KMS-11 (cell line): ENCODE measurements at regions not wholly inside any gene's neighbourhood (a gene's known extent, or its start where the extent isn't known, plus 50 kb on each side); places are given as distances from the start of the nearest gene placed in this dataset.

ENCODE experiments used
- H2AFZ ChIP-seq: fragments of 200-600 bp; sonication (generic); 2 replicates; pipeline ENCODE4 v1.6.1; 2016; ENCODE audit warnings: antibody characterized with exemption, mixed run types, low read depth
- H3K27ac ChIP-seq: fragments of 200-600 bp; sonication (generic); 2 replicates; pipeline ENCODE4 v1.6.1; 2016; ENCODE audit warnings: mild to moderate bottlenecking, mixed run types
- H3K27me3 ChIP-seq: fragments of 200-600 bp; sonication (generic); 2 replicates; pipeline ENCODE4 v1.6.1; 2017; ENCODE audit warnings: mild to moderate bottlenecking, low read depth, mixed run types, moderate library complexity; ENCODE audit not compliant: insufficient read depth
- H3K36me3 ChIP-seq: fragments of 200-600 bp; sonication (generic); 2 replicates; pipeline ENCODE4 v1.6.1; 2017; ENCODE audit warnings: mild to moderate bottlenecking, mixed run types; ENCODE audit not compliant: insufficient read depth
- H3K4me1 ChIP-seq: fragments of 200-600 bp; sonication (generic); 2 replicates; pipeline ENCODE4 v1.6.1; 2016; ENCODE audit warnings: mild to moderate bottlenecking, low read depth, mixed run types; ENCODE audit not compliant: poor library complexity, severe bottlenecking
- H3K4me2 ChIP-seq: fragments of 200-600 bp; sonication (generic); 2 replicates; pipeline ENCODE4 v1.7.0; 2016; ENCODE audit warnings: mild to moderate bottlenecking, mixed run types
- H3K4me3 ChIP-seq: fragments of 200-600 bp; sonication (generic); IDR thresholded peaks from 2 replicates; pipeline ENCODE4 v1.6.1; 2017; ENCODE audit warnings: low read depth, low read length, mixed read lengths; ENCODE audit not compliant: insufficient read depth
- H3K79me2 ChIP-seq: fragments of 200-600 bp; sonication (generic); 2 replicates; pipeline ENCODE4 v1.6.1; 2016; ENCODE audit warnings: low read depth, mixed run types; ENCODE audit not compliant: insufficient read depth
- H3K9ac ChIP-seq: fragments of 200-600 bp; sonication (generic); 2 replicates; pipeline ENCODE4 v1.6.1; 2016; ENCODE audit warnings: mild to moderate bottlenecking, mixed run types
- H4K20me1 ChIP-seq: fragments of 200-600 bp; sonication (generic); 2 replicates; pipeline ENCODE4 v1.6.1; 2016; ENCODE audit warnings: mild to moderate bottlenecking, mixed run types; ENCODE audit not compliant: insufficient read depth
- CTCF ChIP-seq: fragments of 200-600 bp; sonication (generic); conservative IDR thresholded peaks from 2 replicates; pipeline ENCODE4 v1.6.1; 2017; ENCODE audit warnings: low read depth, mild to moderate bottlenecking, antibody characterized with exemption, low read length, moderate library complexity, mixed read lengths

- H3K27ac ChIP-seq, result no peak overlapping the region
- no peaks in the 10 kb centered on the region for H3K36me3 ChIP-seq
- H3K79me2 ChIP-seq, result no peaks in the 10 kb centered on the region
- no peaks in the 10 kb centered on the region for H4K20me1 ChIP-seq
- no peak overlapping the region for H3K4me3 ChIP-seq
- TF ChIP-seq CTCF, result no peak
- H3K27me3 ChIP-seq, result no peaks in the 10 kb centered on the region
- no peak overlapping the region for H2AFZ ChIP-seq
- no peak overlapping the region for H3K4me2 ChIP-seq
- no peaks in the 10 kb centered on the region for H3K4me1 ChIP-seq
- no peak overlapping the region for H3K9ac ChIP-seq
Measured at GRCh38 chr3:82306189-82306588, 544.7 kb upstream of the GBE1 start.

GRCh38 chr3:82294609-82295008 is 533.2 kb upstream of the GBE1 start:
- peaks cover 29% of the 10 kb centered on the region for H3K4me1 ChIP-seq
- H3K9ac ChIP-seq, result no peak overlapping the region
- H3K4me2 ChIP-seq, result peak overlapping the region; percentile 42

DNA sequence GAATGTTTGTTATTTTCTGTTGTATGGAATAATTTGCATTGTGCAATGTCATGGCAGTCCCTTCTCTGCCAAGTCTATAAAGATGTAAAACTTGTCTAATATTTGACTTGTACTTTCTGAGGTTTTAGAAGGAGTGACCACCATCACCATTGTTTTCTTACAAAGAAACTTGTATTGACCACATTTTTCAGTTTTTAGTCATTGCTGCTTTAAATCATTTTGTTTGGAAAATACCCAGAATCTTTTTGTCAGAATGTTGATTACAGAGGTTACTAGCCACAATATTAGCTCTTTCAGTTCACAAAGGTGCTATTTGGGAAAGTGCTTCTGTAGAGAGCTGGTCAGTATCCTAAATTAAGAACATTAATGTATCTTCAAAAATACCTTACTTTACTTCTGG is 532.4 kb upstream of the GBE1 start:
- H4K20me1 ChIP-seq, result no peaks in the 10 kb centered on the region
- peak overlapping the region; percentile 42 for H3K4me2 ChIP-seq
- no peak overlapping the region for H3K4me3 ChIP-seq
- H3K36me3 ChIP-seq, result no peaks in the 10 kb centered on the region
- H3K27ac ChIP-seq, result no peak overlapping the region
- no peaks in the 10 kb centered on the region for H3K79me2 ChIP-seq
- no peak overlapping the region for H3K9ac ChIP-seq
- peaks cover 29% of the 10 kb centered on the region for H3K4me1 ChIP-seq
- no peak overlapping the region for H2AFZ ChIP-seq
- TF ChIP-seq CTCF, result no peak
- H3K27me3 ChIP-seq, result no peaks in the 10 kb centered on the region

More at GRCh38 chr3:82294609-82295008, 533.2 kb upstream of the GBE1 start:
- TF ChIP-seq CTCF, result no peak
- H2AFZ ChIP-seq, result no peak overlapping the region
- no peaks in the 10 kb centered on the region for H4K20me1 ChIP-seq
- no peak overlapping the region for H3K27ac ChIP-seq
- no peaks in the 10 kb centered on the region for H3K36me3 ChIP-seq
- no peaks in the 10 kb centered on the region for H3K27me3 ChIP-seq
- no peaks in the 10 kb centered on the region for H3K79me2 ChIP-seq
- H3K4me3 ChIP-seq, result no peak overlapping the region

DNA sequence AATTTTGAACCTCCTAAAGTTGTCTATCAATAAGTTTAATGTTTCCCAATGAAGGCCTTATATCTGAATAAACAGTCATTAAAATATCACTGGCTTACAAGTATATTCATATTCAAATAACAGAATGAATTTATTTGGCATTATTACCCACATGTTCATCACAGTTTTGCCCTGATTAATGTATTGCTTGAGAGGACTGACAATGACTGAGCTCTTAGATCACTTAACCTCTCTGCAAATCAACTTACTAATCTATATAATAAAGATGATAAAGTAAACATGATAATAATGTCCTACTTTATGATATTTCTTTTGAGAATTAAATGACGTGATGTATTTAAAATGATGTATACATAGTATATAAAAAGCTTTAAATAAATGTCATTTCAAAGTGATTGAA is 532.0 kb upstream of the GBE1 start:
- no peak for TF ChIP-seq CTCF
- Histone ChIP-seq H3K4me2 (peak overlapping the region; percentile 42), H3K9ac (no peak overlapping the region), H2AFZ (no peak overlapping the region), H3K36me3 (no peaks in the 10 kb centered on the region), H3K4me1 (peaks cover 29% of the 10 kb centered on the region), H3K79me2 (no peaks in the 10 kb centered on the region), H3K27me3 (no peaks in the 10 kb centered on the region), H3K27ac (no peak overlapping the region), H3K4me3 (no peak overlapping the region), H4K20me1 (no peaks in the 10 kb centered on the region)
